ENCODE measurements at regions not wholly inside any gene's neighbourhood (a gene's known extent, or its start where the extent isn't known, plus 50 kb on each side); places are given as distances from the start of the nearest gene placed in this dataset.

DNA sequence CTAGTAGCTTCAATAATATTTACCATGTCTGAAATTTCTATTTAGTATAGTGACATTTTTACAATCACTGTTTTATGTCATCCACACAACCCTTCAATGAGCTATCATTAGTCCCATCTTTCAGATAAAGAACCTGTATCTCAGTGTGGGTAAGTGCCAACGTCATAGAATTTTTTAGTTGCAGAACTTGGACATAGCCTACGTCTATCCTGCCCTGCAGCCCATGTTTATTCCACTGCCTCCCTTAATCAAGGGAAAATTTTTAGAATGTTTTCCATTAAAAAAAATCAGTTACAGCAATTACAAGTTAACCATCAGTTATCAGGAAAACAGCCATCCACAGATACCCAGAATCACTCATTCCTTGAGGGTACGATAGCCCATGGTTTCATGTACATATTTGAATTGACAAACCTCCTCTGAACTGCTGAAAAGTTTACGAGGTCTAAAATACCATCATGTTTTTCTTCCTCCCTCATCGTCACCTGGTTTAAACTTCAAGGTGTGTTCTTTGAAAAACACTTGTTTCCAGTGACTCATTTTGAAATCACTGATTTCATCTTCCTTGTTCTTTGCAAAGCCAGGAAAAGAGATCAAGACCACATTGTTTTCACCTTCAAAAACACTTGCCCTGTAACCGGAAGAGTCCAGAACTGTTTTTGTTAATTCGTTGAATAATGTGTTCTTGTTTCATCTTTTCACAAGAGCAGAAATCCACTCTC is 100.9 kb downstream of the FAM76B start (continued):
- TF ChIP-seq, protein P1, sequence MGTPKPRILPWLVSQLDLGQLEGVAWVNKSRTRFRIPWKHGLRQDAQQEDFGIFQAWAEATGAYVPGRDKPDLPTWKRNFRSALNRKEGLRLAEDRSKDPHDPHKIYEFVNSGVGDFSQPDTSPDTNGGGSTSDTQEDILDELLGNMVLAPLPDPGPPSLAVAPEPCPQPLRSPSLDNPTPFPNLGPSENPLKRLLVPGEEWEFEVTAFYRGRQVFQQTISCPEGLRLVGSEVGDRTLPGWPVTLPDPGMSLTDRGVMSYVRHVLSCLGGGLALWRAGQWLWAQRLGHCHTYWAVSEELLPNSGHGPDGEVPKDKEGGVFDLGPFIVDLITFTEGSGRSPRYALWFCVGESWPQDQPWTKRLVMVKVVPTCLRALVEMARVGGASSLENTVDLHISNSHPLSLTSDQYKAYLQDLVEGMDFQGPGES (IDR thresholded peaks at IDR 0.05; ENCODE audit: low read depth, low read length): no peak
- TF ChIP-seq EP300 (IDR thresholded peaks at IDR 0.05; ENCODE audit: borderline replicate concordance in 1 of 2, low read depth in 1 of 2, low read length in 1 of 2) (no peak), GATA2 (CRISPR knock-in tag; IDR thresholded peaks at IDR 0.05) (no peak), TAF1 (IDR thresholded peaks at IDR 0.05; ENCODE audit: borderline replicate concordance, low read depth, low read length) (no peak)

- no peak overlapping the region for H3K9ac ChIP-seq
- no peak for TF ChIP-seq GATA2 (CRISPR knock-in tag; IDR thresholded peaks at IDR 0.05)
- TF ChIP-seq, protein P1 (IDR thresholded peaks at IDR 0.05; ENCODE audit: low read depth, low read length): no peak
- TF ChIP-seq, protein P2, sequence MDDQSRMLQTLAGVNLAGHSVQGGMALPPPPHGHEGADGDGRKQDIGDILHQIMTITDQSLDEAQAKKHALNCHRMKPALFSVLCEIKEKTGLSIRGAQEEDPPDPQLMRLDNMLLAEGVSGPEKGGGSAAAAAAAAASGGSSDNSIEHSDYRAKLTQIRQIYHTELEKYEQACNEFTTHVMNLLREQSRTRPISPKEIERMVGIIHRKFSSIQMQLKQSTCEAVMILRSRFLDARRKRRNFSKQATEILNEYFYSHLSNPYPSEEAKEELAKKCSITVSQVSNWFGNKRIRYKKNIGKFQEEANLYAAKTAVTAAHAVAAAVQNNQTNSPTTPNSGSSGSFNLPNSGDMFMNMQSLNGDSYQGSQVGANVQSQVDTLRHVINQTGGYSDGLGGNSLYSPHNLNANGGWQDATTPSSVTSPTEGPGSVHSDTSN (IDR thresholded peaks at IDR 0.05): no peak
- TF ChIP-seq JUND (IDR thresholded peaks at IDR 0.05): no peak
- TF ChIP-seq ELF1 (IDR thresholded peaks at IDR 0.05): no peak
- TF ChIP-seq RAD21 (IDR thresholded peaks at IDR 0.05; ENCODE audit: low read length): no peak
- no peak for TF ChIP-seq FOSL2 (IDR thresholded peaks at IDR 0.05; ENCODE audit: borderline replicate concordance, low read depth)
- no peak for TF ChIP-seq RFX5 (IDR thresholded peaks at IDR 0.05; ENCODE audit: low read length)
- no peak for TF ChIP-seq USF2 (IDR thresholded peaks at IDR 0.05; ENCODE audit: borderline replicate concordance, low read depth, low read length)
- no peak for TF ChIP-seq FOXJ3 (CRISPR knock-in tag; IDR thresholded peaks at IDR 0.05)
- no peak for TF ChIP-seq SMC3 (IDR thresholded peaks at IDR 0.05; ENCODE audit: low read depth, low read length)
- no peak for TF ChIP-seq RXRA (IDR thresholded peaks at IDR 0.05; ENCODE audit: borderline replicate concordance, low read depth)
- TF ChIP-seq MXI1 (IDR thresholded peaks at IDR 0.05; ENCODE audit: low read depth, low read length): no peak
- TF ChIP-seq, protein P3, sequence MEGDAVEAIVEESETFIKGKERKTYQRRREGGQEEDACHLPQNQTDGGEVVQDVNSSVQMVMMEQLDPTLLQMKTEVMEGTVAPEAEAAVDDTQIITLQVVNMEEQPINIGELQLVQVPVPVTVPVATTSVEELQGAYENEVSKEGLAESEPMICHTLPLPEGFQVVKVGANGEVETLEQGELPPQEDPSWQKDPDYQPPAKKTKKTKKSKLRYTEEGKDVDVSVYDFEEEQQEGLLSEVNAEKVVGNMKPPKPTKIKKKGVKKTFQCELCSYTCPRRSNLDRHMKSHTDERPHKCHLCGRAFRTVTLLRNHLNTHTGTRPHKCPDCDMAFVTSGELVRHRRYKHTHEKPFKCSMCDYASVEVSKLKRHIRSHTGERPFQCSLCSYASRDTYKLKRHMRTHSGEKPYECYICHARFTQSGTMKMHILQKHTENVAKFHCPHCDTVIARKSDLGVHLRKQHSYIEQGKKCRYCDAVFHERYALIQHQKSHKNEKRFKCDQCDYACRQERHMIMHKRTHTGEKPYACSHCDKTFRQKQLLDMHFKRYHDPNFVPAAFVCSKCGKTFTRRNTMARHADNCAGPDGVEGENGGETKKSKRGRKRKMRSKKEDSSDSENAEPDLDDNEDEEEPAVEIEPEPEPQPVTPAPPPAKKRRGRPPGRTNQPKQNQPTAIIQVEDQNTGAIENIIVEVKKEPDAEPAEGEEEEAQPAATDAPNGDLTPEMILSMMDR (IDR thresholded peaks at IDR 0.05): no peak
- no peak for TF ChIP-seq CHD2 (IDR thresholded peaks at IDR 0.05; ENCODE audit: low read length, partially characterized antibody)
- TF ChIP-seq EP300 (IDR thresholded peaks at IDR 0.05; ENCODE audit: borderline replicate concordance in 1 of 2, low read depth in 1 of 2, low read length in 1 of 2): no peak
- TF ChIP-seq EZH2phosphoT487 (IDR thresholded peaks at IDR 0.05; ENCODE audit: borderline replicate concordance, low read depth): no peak
- TF ChIP-seq FOXM1 (IDR thresholded peaks at IDR 0.05; ENCODE audit: low read depth): no peak
- ChIA-PET POLR2A (no interaction called here), CTCF (interaction anchor here (0.6 kb wide), 1 partner anchor 727 kb away, joined by 3 read pairs; no protein-coding TSS in a partner anchor)
- H2AFZ ChIP-seq (ENCODE audit: low read depth): no peak overlapping the region
- no peak overlapping the region for H3K4me2 ChIP-seq
- H4K20me1 ChIP-seq (ENCODE audit: insufficient read depth): no peaks in the 10 kb centered on the region
- H3K9me2 ChIP-seq: no peaks in the 10 kb centered on the region
- H3K4me3 ChIP-seq (ENCODE audit: low read depth in 2 of 2, low read length in 1 of 2): no peak overlapping the region
- H3K27me3 ChIP-seq (ENCODE audit: insufficient read depth): no peaks in the 10 kb centered on the region
- H3K36me3 ChIP-seq (replicated peaks in 1 of 2; ENCODE audit: control insufficient read depth in 1 of 2, insufficient read depth in 2 of 2, low read length in 1 of 2): no peaks in the 10 kb centered on the region
- H3K79me2 ChIP-seq (ENCODE audit: insufficient read depth): no peaks in the 10 kb centered on the region
- 36% methylated on average over 2 of the region's 2 CpGs for WGBS (ENCODE audit: low lambda C conversion rate)
- H3K9me3 ChIP-seq: no peaks in the 10 kb centered on the region
- H3F3A ChIP-seq (replicated peaks; ENCODE audit: insufficient read depth): no peaks in the 10 kb centered on the region
- no peaks in the 10 kb centered on the region; a peak in 2 of 4 replicates for H3K4me1 ChIP-seq (ENCODE audit: control insufficient read depth in 1 of 2, insufficient read depth in 2 of 2, low read depth in 1 of 2, low read length in 1 of 2)
- DNase-seq: no peak
- no peak overlapping the region for H3K27ac ChIP-seq (ENCODE audit: low read depth in 2 of 2, low read length in 1 of 2)
Measured at GRCh38 chr11:95688015-95688414, 101.6 kb downstream of the FAM76B start.
